GM21529 (cell line): ENCODE measurements at regions not wholly inside any gene's neighbourhood (a gene's known extent, or its start where the extent isn't known, plus 50 kb on each side); places are given as distances from the start of the nearest gene placed in this dataset.
"Not testable (repeated sequence)": the region's sequence is repeated elsewhere in the genome, so short reads cannot be mapped to it uniquely, and the experiment has no call there.

Experiments used
- ATAC-seq: cut with Tn5 transposase; IDR thresholded peaks from one replicate; pipeline ENCODE4 v1.9.1; 2021; ENCODE audit not compliant: unreplicated experiment

DNA sequence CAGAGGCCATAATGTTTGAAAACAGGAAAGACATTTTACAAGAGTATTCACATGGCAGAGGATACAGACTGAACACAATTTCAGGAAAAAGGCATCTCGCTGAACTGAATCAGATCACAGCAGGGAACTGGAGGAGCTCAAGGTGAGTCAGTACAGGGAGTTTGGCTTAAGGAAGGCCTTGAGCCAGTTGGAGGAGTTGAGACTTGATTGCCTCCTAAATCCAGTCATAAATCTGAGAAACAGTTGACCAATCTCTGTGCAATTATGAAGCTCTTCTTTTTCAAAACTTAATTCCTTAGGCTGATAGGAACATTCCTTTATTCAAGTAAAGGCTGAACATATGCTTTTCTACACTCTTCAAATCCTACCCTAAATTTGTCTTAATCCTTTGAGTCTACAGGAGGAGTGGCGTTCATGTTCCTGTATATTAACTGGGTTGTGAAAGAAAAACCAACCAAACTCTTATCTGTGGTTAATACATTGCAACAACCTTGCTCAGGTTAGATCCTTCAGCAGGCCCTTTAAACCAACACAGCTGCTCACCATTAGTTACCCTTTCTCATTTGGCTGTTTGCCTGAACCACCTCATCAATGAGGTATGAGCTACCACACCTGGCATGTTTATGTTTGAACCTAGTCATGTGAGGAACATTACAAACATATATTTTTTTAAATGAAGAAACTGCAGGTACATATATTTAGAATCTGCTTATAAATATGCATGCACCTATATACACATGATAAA is 404.1 kb upstream of the ATP11B start:
- ATAC-seq: no peak

- no peak for ATAC-seq
Observed at GRCh38 chr3:182390421-182390820, 402.9 kb upstream of the ATP11B start.

DNA sequence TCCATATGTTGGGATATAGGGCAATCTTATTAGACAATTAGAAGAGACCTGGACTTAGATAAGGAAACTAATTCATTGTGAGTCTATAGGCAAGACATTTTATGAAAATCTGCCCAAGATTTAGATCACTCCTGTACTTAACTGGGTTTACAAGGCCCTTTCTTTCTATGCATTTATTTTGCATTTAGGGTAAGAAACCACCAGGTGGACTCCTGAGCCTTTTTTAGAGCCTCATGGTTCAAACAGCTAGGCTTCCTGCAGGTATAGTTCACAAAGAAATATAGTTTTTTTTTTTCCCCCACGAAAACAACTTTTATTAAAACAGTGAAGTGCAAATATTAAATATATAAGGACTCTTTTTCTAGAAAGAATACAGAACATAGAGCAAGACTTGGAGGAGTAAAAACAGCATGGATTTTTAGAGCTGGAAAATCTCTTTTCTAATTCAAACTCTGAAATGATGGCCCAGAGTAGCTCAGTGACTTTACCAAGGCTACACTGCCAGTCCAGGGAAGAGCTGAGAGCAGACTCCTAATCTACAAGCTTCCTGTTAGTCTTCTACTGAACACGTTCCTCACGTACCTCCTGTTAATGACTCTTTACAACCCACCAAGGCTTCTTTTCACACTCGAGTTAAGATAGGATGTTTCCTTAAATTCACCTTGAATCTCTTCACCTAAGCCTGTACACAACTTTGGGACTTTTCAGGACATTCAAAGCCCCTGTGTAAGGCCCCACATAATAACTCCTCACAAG is 400.9 kb upstream of the ATP11B start:
- ATAC-seq: no peak

- no peak for ATAC-seq
Observed at GRCh38 chr3:182393151-182393550, 400.2 kb upstream of the ATP11B start.

DNA sequence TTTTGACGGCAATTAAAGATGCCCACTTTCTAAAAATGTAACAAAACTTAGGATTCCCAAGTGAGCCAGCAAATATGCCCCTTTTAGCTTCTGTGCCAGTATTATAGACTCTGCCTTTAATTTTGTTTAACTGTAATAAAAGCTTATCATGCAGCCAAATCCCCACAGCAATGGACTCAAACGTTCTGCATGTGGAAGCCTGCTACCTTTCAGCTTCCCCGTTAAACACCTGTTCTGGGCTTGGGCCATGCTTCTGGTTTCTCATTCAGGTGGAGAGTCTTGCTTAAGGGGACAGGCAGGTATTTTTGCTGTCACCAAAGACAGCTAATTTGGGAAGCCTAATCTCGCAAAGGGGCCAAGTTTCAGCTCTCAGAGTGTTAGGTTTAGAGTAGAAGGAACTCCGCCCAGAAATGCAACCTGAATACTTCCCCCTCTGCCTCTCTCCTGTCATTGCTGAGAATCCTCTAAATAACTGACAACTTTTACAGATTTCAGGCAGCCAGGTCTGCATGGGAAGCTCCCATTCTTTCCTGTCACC is 399.4 kb upstream of the ATP11B start:
- no peak for ATAC-seq

DNA sequence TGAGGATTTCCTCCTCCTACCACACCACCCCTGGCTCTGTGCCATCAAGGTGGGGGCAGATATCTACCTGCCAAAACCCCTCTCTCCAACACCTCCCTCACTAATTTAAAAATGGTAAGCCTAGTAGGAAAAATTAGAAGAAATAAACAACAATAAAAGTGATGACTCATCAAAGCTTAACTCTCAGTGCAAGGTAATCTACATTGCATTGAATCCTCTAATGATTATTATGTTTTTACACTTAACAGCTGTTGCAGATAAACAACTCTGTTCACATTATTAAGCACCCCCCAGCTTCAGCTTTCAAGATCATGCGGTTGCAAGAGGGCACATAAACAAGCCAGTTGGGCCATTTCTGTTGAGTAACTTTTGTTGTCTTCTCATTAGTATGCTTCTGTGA is 396.1 kb upstream of the ATP11B start:
- ATAC-seq: no peak

GRCh38 chr3:182399978-182400737 is 393.1 kb upstream of the ATP11B start:
- ATAC-seq: no peak

DNA sequence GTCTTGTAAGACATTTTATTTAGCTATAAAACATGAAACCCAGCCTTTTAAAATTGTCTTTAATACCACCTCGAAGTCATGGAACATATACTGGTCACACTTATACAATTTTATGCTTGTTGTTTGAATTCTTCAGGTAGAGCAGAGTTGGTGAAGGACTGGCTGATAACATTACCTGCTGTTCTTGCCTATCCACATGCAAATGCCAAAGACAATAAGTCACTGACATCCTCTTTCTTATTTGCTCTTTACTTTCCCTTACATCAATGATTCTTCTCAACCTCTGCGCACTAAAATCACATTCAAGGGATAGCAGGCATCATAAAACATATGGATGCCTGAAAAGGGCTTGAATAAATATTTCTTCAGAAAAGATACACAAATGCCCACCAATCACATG is 392.5 kb upstream of the ATP11B start:
- ATAC-seq: no peak

GRCh38 chr3:182404031-182404430 is 389.3 kb upstream of the ATP11B start:
- ATAC-seq: no peak

GRCh38 chr3:182405759-182406158 is 387.5 kb upstream of the ATP11B start:
- ATAC-seq: no peak

- no peak for ATAC-seq
Observed at GRCh38 chr3:182406786-182407185, 386.5 kb upstream of the ATP11B start.

- ATAC-seq: no peak
Observed at GRCh38 chr3:182410051-182410450, 383.3 kb upstream of the ATP11B start.

- ATAC-seq: no peak
Observed at GRCh38 chr3:182412066-182412465, 381.2 kb upstream of the ATP11B start.

DNA sequence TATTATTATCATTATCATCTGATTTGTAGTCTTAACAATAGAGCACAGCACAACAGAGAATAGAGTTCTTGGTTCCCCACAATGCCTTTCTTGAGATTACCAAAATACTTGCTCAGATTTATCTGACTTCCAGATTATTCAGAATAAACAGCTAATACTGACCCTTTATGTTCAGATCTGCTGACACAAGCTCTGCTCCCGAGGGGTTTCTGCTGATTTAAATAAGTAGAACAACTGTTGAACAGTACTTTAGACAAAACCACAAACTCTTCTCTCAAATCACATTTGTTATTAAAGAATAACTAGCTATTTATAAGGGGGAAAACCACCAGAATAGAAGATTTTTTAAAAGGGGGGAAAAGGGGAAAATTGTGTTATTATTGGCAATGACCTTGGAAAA is 380.2 kb upstream of the ATP11B start:
- no peak for ATAC-seq

- no peak for ATAC-seq
Observed at GRCh38 chr3:182413682-182414081, 379.6 kb upstream of the ATP11B start.

- no peak for ATAC-seq
Observed at GRCh38 chr3:182414586-182414985, 378.7 kb upstream of the ATP11B start.

- no peak for ATAC-seq
Observed at GRCh38 chr3:182420741-182421140, 372.6 kb upstream of the ATP11B start.

GRCh38 chr3:182424006-182424405 is 369.3 kb upstream of the ATP11B start:
- ATAC-seq: no peak

- not testable (repeated sequence) for ATAC-seq
Observed at GRCh38 chr3:182425926-182426718, 367.2 kb upstream of the ATP11B start.

DNA sequence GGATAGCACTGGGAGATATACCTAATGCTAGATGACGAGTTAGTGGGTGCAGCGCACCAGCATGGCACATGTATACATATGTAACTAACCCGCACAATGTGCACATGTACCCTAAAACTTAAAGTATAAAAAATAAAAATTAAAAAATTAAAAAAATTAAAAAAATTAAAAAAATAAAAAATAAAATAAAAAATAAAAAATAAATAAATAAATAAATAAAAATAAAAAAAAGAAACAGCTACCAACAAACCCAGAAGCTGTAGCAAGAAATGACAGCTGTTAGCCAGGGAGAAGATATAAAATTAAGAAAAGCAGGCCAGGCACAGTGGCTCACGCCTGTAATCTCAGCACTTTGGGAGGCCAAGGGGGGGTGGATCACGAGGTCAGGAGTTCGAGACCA is 361.3 kb upstream of the ATP11B start:
- ATAC-seq: not testable (repeated sequence)

- ATAC-seq: no peak
Observed at GRCh38 chr3:182435860-182436259, 357.4 kb upstream of the ATP11B start.
